ENCODE measurements at regions not wholly inside any gene's neighbourhood (a gene's known extent, or its start where the extent isn't known, plus 50 kb on each side); places are given as distances from the start of the nearest gene placed in this dataset.

- TF ChIP-seq CBX3 (IDR thresholded peaks at IDR 0.05; ENCODE audit: low read depth) (no peak), SRF (IDR thresholded peaks at IDR 0.05; ENCODE audit: low read depth) (no peak)
These were observed 106.8 kb downstream of the CYP26A1 start (continued) for GRCh38 chr10:93180482-93180931.

- Histone ChIP-seq H3K4me2 (ENCODE audit: low read length) (no peak overlapping the region), H3K4me3 (replicated peaks in 1 of 2; ENCODE audit: low read depth in 1 of 2, low read length in 2 of 2) (no peak overlapping the region), H3K4me1 (ENCODE audit: control insufficient read depth in 1 of 2, insufficient read depth in 2 of 2, low read length in 2 of 2) (no peaks in the 10 kb centered on the region), H3K9me3 (ENCODE audit: control insufficient read depth in 1 of 2, insufficient read depth in 1 of 2, low read depth in 1 of 2, low read length in 2 of 2) (no peaks in the 10 kb centered on the region), H3K27me3 (ENCODE audit: insufficient read depth, low read length) (no peaks in the 10 kb centered on the region), H3K79me2 (ENCODE audit: insufficient read depth, low read length) (no peaks in the 10 kb centered on the region), H2AFZ (ENCODE audit: low read depth, low read length, poor library complexity, severe bottlenecking) (no peak overlapping the region), H3K27ac (ENCODE audit: low read depth, low read length) (no peak overlapping the region), H3K36me3 (ENCODE audit: control insufficient read depth in 1 of 2, insufficient read depth in 2 of 2, low read length in 2 of 2) (no peaks in the 10 kb centered on the region), H4K20me1 (ENCODE audit: insufficient read depth) (no peaks in the 10 kb centered on the region), H3K9me2 (ENCODE audit: insufficient read depth) (no peaks in the 10 kb centered on the region), H3K9ac (ENCODE audit: low read length) (no peak overlapping the region)
- no TSS peak for BruUV-seq (replicated peaks)
- intact Hi-C loops (cut with micrococcal nuclease) = no loop called here
- no peak for DNase-seq (ENCODE audit: low read depth, low spot score)
- no peak for ATAC-seq
- RAD21 ChIA-PET (ENCODE audit: low non-redundant PET in 1 of 2, low total read pairs in 2 of 2, uncharacterized antibody in 2 of 2, unreplicated experiment in 2 of 2) = no interaction called here
- POLR2A ChIA-PET = no interaction called here
- TF ChIP-seq JUND (IDR thresholded peaks at IDR 0.05) = no peak
- TF ChIP-seq EGR1 (IDR thresholded peaks at IDR 0.05; ENCODE audit: low read depth) = no peak
- no peak for TF ChIP-seq FOSL1 (IDR thresholded peaks at IDR 0.05; ENCODE audit: low read depth)
- no peak for TF ChIP-seq REST (IDR thresholded peaks at IDR 0.05; ENCODE audit: low read depth)
- no peak for TF ChIP-seq ATF3 (IDR thresholded peaks at IDR 0.05)
- TF ChIP-seq CEBPB (IDR thresholded peaks at IDR 0.05; ENCODE audit: low read depth) = no peak
- no peak for TF ChIP-seq ZFX (IDR thresholded peaks at IDR 0.05)
- no peak for TF ChIP-seq SIN3A (IDR thresholded peaks at IDR 0.05; ENCODE audit: low read depth)
- no peak for TF ChIP-seq CBX3 (IDR thresholded peaks at IDR 0.05; ENCODE audit: low read depth)
- TF ChIP-seq POLR2AphosphoS5 (IDR thresholded peaks at IDR 0.05; ENCODE audit: low read depth, low read length) = no peak
- TF ChIP-seq EZH2phosphoT487 (IDR thresholded peaks at IDR 0.05; ENCODE audit: borderline replicate concordance) = no peak
- TF ChIP-seq CTCF (IDR thresholded peaks at IDR 0.05 in 2 of 3, conservative IDR thresholded peaks at IDR 0.05 in 1 of 3; ENCODE audit: borderline replicate concordance in 1 of 3, insufficient read depth in 1 of 3, low read depth in 2 of 3, low read length in 2 of 3) = no peak
- TF ChIP-seq POLR2A (IDR thresholded peaks at IDR 0.05; ENCODE audit: borderline replicate concordance, extremely low read depth, insufficient read depth, insufficient read length) = no peak
- TF ChIP-seq ZNF274 (IDR thresholded peaks at IDR 0.05; ENCODE audit: low read depth, low read length) = no peak
- TF ChIP-seq ZBTB33 (IDR thresholded peaks at IDR 0.05; ENCODE audit: extremely low read depth, insufficient replicate concordance, low read length) = no peak
- TF ChIP-seq MAX (IDR thresholded peaks at IDR 0.05) = no peak
- CTCF ChIA-PET = no interaction called here
These were observed 107.8 kb downstream of the CYP26A1 start for GRCh38 chr10:93181271-93182048.

All from HCT116 (cell line).